HG03135 (cell line): ENCODE measurements at regions not wholly inside any gene's neighbourhood (a gene's known extent, or its start where the extent isn't known, plus 50 kb on each side); places are given as distances from the start of the nearest gene placed in this dataset.

Experiments
- ATAC-seq: cut with Tn5 transposase; IDR thresholded peaks from one replicate; pipeline ENCODE4 v1.9.1; 2021; ENCODE audit warnings: mild to moderate bottlenecking, moderate library complexity; ENCODE audit not compliant: unreplicated experiment

DNA sequence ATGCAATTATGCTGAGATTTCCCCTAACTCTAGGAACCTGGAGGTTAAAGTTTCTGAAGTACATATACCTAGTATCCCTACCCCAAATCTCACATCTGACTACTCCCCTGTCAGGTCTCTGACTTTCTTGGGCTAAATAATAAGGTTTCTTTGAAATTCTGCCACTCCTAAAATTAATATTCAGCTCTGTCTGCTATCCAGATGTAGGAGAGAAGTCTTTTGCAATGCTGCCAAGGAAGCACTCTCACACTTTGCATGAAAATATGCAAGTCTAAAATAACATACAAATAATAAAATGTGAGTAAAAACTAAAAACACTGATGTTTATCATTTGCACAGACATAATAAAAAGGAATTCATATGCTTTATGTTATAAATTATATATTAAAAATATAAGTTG lies 196.9 kb upstream of the LRFN5 start:
- no peak for ATAC-seq

DNA sequence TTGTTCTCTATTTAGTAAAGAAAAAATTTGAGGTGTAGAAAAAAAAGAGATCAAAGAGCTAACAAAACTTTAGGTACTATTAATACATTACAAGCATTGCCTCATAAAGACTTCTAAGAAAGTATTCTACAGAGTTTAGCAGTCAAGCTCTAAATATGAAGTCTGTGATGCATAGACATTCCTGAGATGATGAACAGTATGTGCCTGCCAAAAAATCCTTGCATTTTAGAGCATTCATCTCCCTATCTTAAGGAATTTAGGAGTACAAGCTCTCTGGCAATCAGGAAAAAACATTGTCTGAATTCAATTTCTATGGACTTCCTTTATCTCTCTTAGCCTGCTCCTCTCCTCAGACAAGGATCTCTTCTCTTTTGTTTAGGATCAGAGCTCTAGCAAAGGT lies 202.6 kb upstream of the LRFN5 start:
- no peak for ATAC-seq

DNA sequence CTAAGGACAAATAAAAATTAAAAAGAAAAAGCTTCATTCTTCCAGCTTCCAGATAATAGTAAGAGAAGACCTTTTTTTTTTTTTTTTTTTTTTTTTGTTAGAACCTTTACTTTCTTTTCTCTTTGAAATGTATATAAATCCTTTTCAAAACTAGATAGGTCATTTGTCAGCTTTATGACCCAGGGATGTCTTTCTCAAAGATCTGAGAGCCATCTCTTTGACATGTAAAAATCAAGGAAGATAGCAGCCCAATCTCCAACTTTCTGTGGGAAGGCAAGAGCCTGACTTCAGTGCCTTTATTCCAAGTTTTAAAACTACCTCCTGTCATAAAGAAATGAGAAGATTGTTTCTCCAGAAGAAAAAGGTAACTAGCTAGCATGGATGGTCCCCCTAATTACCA lies 203.3 kb upstream of the LRFN5 start:
- ATAC-seq = no peak

DNA sequence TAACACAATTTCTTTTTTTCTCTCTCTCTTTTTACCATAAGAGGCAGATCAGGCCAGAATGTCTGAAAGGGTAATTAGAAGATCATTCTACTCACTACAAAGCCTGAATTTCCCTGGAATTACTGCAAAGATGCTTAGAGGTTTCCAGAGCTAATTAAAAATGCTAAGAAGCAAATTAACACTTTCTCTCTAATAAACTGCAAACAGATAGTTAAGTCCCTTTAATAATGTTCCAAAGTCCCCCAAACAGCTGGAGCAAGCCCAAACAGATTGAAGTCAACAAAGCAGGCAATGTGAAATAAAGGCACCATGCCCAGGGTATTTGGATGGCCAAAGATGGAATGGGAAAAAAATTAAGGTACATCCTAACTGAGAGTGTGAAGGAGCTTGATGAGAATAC lies 208.8 kb upstream of the LRFN5 start:
- no peak for ATAC-seq

DNA sequence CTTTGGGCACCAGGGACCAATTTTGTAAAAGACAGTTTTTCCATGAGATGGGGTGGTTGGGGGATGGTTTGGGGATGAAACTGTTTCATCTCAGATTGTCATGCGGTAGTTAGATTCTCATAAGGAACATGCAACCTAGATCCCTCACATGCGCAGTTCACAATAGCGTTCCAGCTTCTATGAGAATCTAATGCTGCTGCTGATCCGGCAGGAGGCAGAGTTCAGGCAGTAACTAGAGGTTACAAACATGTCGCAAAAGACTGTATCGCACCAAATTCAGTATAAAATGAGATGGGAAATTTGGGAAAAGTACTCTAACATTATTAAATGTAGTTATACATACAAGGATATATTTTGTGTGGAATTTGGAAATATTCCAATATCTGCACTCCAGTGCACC lies 213.2 kb upstream of the LRFN5 start:
- no peak for ATAC-seq

DNA sequence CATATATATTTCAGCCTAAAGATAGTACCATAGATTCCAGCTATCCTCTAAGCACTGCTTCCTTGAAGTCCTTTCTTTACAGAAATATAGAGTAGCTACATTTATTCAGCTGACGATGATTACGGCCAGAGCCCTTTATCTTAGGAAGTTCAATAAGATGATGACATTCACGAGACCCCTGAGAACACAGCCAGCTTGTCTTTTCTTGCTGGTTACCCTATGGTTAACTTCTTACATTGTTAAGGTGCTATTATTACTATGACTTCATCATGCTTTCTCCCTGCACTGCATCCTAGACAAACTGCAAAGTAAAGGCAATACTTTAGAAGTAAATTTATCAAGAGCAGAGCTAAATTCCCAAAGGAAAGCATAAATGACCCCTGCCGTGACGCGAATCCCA lies 214.4 kb upstream of the LRFN5 start:
- no peak for ATAC-seq

DNA sequence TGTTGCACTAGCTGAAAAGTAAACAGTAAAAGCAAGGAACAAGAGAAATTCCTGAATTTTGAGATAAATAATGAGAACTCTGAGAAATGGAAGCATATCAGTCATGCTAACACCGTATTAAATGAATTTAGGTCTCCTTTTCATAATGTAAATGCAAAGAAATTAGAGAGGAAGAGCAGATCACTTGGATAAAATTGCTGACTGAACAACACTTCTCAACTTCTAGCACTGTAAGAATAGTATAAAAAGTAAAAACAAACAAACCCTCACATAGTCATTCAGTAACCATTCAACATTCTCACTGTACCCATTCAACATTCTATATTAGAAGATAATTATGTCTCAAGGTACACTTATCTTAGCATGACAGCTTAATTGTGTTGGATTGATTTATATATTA lies 217.3 kb upstream of the LRFN5 start:
- ATAC-seq = no peak

DNA sequence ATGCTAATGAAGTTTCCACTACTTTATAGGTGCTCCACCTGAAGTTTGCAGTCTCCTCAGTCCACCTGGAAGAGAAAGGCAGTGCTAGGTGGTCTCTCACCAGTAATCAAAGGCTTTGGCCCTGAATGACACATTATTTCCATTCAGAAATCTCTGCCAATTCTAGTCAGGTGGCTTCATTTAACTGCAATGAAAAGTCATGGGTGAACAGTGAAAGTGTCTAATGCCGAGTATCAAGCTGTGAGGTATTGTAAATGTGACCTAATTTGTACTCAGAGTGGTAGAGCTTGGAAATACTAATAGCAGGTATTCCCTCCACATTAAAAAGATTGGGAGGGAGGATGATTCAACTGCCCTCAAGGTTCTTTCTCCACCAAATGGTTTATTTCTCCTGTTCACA lies 220.9 kb upstream of the LRFN5 start:
- ATAC-seq = no peak

DNA sequence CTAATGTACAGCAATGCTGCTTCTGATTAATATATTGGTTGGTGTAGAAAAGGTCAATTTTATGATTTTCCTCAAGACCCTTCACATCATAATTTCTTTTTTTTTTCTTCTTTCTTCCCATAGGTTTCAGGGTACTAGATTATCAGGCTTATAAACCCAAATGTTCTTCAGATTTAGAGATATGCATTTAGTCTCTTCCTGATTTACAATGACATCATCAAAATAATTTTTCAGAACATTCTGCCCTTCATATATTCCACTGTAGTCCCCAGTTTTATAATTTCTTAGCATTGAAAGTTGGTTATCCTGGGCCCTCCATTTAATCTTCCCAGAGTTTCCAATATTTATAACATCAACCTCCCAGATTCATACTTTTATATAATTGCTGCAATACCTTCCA lies 226.7 kb upstream of the LRFN5 start:
- no peak for ATAC-seq

DNA sequence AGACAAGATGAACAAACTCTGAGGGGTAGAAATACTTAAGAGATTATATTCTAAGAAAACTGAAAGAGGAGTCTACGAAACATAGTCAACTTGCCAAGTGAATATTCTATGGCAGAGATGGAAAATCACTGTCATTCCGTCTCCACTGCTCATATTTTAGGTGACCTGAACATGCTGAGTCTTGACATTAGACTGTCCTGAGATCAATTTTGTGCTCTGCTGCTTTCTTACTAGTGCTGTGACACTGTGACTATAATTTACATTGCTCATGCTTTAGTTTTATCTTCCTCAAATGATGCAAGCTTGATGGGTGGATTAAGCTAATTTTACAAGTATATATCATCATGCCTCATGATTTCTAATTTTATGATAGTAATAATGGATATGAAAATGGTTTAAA lies 228.2 kb upstream of the LRFN5 start:
- ATAC-seq = no peak

DNA sequence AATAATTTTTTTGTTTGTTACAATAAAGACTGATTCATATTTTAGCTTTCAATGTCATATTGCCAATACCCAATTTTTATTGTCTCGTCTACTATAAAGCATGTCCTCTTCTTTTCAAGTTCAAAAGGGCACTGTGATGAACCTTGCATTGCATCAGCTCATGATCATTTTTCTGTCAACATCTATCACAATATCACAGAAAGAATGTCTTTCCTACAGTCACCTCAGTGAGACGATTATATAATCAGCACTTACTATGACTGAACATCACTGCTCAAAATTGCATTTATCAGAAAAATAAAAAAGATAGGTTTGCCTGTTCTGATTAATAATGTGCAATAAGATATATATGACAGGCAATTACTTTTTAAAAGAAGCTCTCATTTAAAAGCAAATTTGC lies 228.7 kb upstream of the LRFN5 start:
- ATAC-seq = no peak

DNA sequence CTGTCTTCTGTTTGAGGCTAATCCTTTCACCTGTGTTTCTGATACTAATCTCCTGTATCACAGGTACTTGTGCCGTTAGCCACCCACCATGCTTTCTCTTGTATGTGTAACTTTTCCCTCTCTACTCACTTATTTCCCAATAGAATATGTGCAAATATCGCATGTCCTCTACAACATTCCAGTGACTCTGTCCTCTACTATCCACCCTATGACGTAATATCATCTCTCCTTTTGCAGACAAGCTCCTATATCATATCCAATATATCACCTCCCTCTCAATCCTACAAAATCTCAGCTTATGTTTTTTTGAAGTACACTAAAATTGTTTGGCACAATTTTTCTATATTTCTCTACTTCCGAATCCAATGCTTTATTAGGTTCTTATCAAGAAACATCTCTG lies 232.6 kb upstream of the LRFN5 start:
- ATAC-seq = no peak

DNA sequence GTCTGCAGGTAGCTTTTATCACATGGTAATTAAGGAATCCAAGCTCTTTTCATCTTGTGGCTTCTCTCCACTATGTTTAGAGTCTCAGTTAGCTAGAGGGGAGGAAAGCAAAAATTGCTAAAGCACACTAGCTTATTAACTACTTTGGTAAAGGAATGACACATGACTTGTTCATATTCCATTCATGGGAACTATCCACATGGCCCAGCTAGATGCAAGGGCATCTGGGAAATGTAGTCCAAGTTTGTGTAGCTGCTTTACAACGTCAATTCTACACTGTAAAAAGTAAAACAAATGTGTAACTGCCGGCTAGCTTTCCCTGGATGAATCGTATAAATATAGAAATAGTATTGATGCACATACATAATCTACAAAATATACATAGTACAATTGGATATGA lies 244.5 kb upstream of the LRFN5 start:
- no peak for ATAC-seq

DNA sequence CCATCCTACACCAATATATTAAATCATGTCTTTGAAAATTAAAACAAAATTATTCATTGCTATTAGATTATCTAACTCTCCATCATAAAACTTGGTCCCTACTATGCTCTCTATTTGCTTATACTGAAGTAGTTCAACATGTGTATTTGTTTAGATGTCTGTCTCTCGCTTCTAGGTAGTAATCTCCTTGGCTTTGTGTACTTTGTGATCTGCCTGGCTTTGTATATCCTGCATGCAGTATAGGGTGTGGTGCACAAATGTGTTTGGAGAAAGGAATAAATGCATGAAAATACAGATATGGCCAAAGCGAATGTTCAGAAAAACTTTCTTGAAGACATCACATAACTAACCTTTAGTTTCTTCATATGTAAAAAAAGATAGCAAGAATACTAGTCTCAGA lies 246.6 kb upstream of the LRFN5 start:
- ATAC-seq = no peak

DNA sequence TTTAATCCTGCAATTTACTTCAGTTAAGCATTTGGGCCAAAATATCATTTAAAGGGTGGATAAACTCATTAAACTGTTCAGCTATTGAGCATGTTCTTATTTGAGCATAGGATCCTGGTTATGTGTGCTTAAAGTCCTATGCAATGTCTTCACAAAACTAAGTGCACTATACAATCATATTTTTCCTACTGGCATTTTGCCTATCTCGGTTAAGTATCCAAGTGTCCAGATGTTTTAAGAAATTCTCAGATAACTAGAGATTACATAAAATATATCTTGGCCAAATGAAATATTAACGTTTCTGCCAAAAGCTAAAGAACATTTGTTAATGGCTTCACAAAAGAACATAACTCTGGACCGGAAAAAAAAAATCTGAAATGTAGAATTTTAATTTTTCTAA lies 250.8 kb upstream of the LRFN5 start:
- no peak for ATAC-seq

DNA sequence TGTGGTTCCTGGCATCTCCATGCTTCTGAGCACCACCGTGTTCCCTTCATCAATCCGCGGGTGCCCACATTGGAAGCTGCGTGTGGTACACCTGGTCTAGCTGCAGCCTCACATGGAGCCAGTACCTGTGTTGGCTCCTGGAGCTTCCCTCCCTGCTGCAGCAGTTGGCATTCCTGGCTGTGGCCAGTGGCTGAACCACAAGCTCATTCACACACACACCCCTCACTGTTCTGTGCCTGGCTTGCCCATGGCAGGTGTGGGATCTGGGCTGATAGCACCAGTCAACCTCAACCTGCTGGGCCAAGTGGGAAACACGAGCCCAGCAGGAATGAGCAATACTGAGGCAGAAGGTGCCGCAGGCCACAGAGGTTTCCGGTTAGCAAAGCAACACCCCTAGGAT lies 256.2 kb upstream of the LRFN5 start:
- ATAC-seq = no peak

DNA sequence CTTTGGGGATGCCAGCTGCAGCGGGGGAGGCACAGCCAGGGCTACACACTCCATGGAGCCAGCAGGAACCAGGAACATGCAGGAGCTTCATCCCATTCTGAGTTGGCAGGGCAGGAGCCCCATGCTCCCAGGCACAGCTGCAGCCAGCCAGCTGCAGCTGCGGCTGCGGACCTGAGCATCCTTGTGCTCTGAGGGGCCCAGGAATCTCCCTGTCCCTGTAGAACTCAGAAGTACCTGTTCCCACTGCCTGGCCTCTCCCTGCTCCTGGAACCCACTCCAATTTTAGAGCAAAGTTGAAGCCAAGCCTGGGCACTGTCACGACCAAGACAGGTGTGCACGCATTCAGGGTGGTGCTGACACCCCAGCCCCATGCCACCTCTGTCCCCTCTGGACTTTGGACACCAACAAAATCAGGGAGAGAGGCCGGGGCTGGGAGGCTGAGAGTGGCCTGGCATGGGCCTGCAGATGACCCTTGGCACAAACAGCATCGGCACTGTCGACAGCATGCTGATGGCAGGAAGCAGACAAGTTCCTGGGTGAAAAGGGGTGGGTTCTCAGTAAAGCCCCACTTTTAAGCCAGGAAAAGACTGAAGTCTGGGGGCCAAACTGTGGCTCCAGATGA lies 257.3 kb upstream of the LRFN5 start:
- ATAC-seq = no peak

DNA sequence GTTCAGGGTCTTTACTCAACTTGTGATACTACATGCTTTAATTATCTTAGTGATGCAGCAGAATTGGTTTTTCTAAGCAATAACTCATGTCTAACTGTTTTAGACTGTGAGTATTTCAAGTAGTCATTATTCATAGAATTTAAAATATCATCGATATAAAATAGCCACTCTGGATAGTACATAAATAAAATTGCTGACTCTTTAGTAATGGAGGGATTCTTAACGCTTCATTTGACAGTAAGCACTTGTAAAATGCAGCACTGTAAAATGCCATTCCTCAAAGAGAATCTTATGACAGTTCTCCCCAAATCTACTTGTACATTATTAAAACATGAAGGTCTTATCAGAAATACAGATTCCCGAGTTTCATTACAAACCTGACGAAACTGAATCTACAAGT lies 262.8 kb upstream of the LRFN5 start:
- ATAC-seq = no peak

DNA sequence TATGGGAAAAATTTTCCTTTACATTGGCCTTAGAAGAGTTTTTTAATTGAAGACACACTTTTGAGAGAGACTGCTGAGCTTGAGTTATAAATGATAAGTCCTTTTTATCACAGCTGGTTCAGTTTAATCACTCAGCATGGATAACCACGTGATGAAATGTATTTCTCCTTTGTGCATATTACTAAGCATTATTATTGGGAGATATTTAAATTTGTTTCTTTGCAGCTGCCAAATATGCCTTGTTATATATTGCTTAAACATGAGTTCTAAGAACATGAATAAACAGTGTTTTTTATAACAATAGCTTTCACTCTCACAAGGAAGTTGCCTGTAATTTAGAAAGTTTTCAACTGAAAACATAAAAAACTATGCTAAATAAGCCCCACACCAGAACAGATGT lies 293.5 kb upstream of the LRFN5 start:
- no peak for ATAC-seq

DNA sequence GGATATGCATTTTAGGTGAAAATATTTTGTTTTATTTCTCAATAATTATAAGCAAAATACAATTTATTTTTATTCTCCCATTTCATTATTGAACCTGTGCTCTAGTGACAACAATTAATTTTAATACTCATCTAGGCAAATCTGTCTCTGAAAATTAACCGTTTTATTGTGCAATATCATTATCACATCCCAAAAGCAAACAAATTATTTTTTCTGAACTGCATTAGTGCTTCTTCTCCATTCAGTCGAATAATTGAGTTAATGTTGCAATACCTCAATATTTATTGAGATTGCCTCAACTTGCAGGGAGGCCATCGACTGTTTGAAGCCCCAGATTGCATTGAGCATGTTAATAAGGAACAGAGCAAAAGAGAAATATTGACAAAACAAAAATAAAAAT lies 303.2 kb upstream of the LRFN5 start:
- no peak for ATAC-seq

DNA sequence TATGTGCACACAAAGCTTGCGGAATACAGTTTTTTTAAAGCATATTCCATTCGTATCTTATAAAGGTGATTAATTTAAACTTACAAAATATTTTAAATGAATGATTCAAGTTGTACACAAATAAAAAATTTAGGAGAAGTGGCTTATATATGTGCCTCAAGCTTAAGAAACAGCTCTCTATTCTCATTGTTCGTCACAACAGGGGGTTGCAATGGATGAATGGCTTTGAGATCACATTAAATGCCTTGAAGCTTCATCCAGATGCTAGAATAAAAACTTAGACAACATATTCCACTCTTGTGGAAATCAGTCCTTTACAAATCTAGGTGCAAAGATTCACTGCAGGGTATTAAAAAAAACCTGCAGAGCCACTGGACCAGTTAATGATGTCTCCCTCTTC lies 303.9 kb upstream of the LRFN5 start:
- ATAC-seq = no peak

DNA sequence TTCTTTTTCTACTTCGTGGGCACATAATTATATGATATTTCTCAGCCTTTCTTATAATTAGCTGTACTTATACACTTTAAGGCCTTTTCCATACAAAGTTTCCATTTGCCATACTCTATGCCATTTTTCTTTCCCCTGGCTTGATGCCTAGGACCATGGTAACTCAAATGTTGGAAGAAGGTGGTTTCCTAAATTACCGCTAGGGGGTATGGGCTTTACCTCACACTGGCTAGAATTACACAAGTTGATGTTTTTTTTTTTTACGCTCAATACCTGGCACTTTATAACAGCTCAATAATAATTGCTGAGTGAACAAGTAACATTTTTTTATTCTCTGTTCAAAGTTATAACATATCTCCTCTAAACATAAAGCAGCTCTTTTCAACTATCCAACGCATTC lies 306.8 kb upstream of the LRFN5 start:
- no peak for ATAC-seq

DNA sequence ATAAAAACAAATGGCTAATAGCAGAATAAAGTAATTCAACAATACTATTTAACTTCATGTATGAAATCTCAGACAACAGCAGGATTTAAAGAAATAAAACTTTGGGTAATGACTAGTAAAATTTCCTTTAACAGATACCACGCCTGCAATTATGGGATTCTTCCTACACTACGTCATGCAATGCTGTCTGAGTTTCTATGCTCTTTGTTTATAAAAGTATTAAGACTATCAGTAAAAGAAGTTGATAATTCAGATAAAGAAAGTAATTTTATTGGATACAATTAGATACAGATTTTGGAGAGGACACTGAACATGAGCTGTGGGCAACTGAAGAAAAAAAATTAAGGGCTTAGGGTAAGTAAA lies 308.4 kb upstream of the LRFN5 start:
- ATAC-seq = no peak
